ENCODE measurements at regions not wholly inside any gene's neighbourhood (a gene's known extent, or its start where the extent isn't known, plus 50 kb on each side); places are given as distances from the start of the nearest gene placed in this dataset.

- Histone ChIP-seq H3K79me2 (ENCODE audit: insufficient read depth, low read length) (no peaks in the 10 kb centered on the region), H3K27ac (ENCODE audit: low read depth in 1 of 2, low read length in 2 of 2) (no peak overlapping the region), H3K36me3 (replicated peaks in 1 of 2; ENCODE audit: control insufficient read depth in 1 of 2, insufficient read depth in 2 of 2, low read length in 2 of 2) (no peaks in the 10 kb centered on the region), H3K27me3 (ENCODE audit: control insufficient read depth in 2 of 2, insufficient read depth in 2 of 2, low read length in 2 of 2) (no peaks in the 10 kb centered on the region), H3K4me2 (replicated peaks; ENCODE audit: extremely low read depth, low read length, poor library complexity, severe bottlenecking) (no peak overlapping the region), H2AFZ (ENCODE audit: insufficient read depth, low read depth, low read length, poor library complexity, severe bottlenecking) (no peak overlapping the region), H3K4me3 (replicated peaks in 1 of 3; ENCODE audit: low read depth in 2 of 3, low read length in 3 of 3) (no peak overlapping the region), H3K4me1 (ENCODE audit: control insufficient read depth in 1 of 2, insufficient read depth in 2 of 2, low read length in 2 of 2) (no peaks in the 10 kb centered on the region), H3K9ac (ENCODE audit: insufficient read depth, low read length, poor library complexity, severe bottlenecking) (no peak overlapping the region), H3K9me3 (replicated peaks in 1 of 2; ENCODE audit: control insufficient read depth in 1 of 2, insufficient read depth in 1 of 2, low read length in 2 of 2) (no peaks in the 10 kb centered on the region), H4K20me1 (ENCODE audit: insufficient read depth, low read length) (no peaks in the 10 kb centered on the region)
- no peak overlapping the region for H3K27ac Mint-ChIP-seq
- no peak for TF ChIP-seq CTCF (IDR thresholded peaks at IDR 0.05)
- H3K4me1 Mint-ChIP-seq: no peaks in the 10 kb centered on the region
- H3K4me3 Mint-ChIP-seq: no peak overlapping the region
- no peaks in the 10 kb centered on the region for H3K36me3 Mint-ChIP-seq
- WGBS (ENCODE audit: insufficient coverage): 95% methylated on average over 2 of the region's 5 CpGs
- intact Hi-C loops (cut with micrococcal nuclease): no loop called here
- peaks cover 0 to 3% (median 0%) of the 10 kb centered on the region in 3 donors for H3K27me3 Mint-ChIP-seq (ENCODE audit: low read depth in 3 of 3)
- DNase-seq: no peak
- peaks cover 0 to 3% (median 0%) of the 10 kb centered on the region in 7 donors for H3K9me3 Mint-ChIP-seq
These were observed 273.1 kb downstream of the LRATD1 start for GRCh38 chr2:14905571-14905970.

GRCh38 chr2:14907014-14907612, 274.6 kb downstream of the LRATD1 start:
- Histone ChIP-seq H4K20me1 (ENCODE audit: insufficient read depth, low read length) (no peaks in the 10 kb centered on the region), H3K4me1 (ENCODE audit: control insufficient read depth in 1 of 2, insufficient read depth in 2 of 2, low read length in 2 of 2) (no peaks in the 10 kb centered on the region), H3K9me3 (replicated peaks in 1 of 2; ENCODE audit: control insufficient read depth in 1 of 2, insufficient read depth in 1 of 2, low read length in 2 of 2) (no peaks in the 10 kb centered on the region), H3K4me2 (replicated peaks; ENCODE audit: extremely low read depth, low read length, poor library complexity, severe bottlenecking) (no peak overlapping the region), H3K9ac (ENCODE audit: insufficient read depth, low read length, poor library complexity, severe bottlenecking) (no peak overlapping the region), H3K27me3 (ENCODE audit: control insufficient read depth in 2 of 2, insufficient read depth in 2 of 2, low read length in 2 of 2) (no peaks in the 10 kb centered on the region), H3K4me3 (replicated peaks in 1 of 3; ENCODE audit: low read depth in 2 of 3, low read length in 3 of 3) (no peak overlapping the region), H3K79me2 (ENCODE audit: insufficient read depth, low read length) (no peaks in the 10 kb centered on the region), H3K27ac (ENCODE audit: low read depth in 1 of 2, low read length in 2 of 2) (no peak overlapping the region), H3K36me3 (replicated peaks in 1 of 2; ENCODE audit: control insufficient read depth in 1 of 2, insufficient read depth in 2 of 2, low read length in 2 of 2) (no peaks in the 10 kb centered on the region), H2AFZ (ENCODE audit: insufficient read depth, low read depth, low read length, poor library complexity, severe bottlenecking) (no peak overlapping the region)
- H3K36me3 Mint-ChIP-seq: no peaks in the 10 kb centered on the region
- 72% methylated on average over 6 of the region's 8 CpGs for WGBS (ENCODE audit: insufficient coverage)
- no peaks in the 10 kb centered on the region for H3K4me1 Mint-ChIP-seq
- no peak for DNase-seq
- H3K9me3 Mint-ChIP-seq: peaks cover 0 to 3% (median 0%) of the 10 kb centered on the region in 7 donors
- no peak overlapping the region for H3K27ac Mint-ChIP-seq
- TF ChIP-seq CTCF (IDR thresholded peaks at IDR 0.05): no peak
- peaks cover 0 to under 1% (median 0%) of the 10 kb centered on the region in 3 donors for H3K27me3 Mint-ChIP-seq (ENCODE audit: low read depth in 3 of 3)
- intact Hi-C loops (cut with micrococcal nuclease): no loop called here
- H3K4me3 Mint-ChIP-seq: no peak overlapping the region
